ENCODE measurements at regions not wholly inside any gene's neighbourhood (a gene's known extent, or its start where the extent isn't known, plus 50 kb on each side); places are given as distances from the start of the nearest gene placed in this dataset.

DNA sequence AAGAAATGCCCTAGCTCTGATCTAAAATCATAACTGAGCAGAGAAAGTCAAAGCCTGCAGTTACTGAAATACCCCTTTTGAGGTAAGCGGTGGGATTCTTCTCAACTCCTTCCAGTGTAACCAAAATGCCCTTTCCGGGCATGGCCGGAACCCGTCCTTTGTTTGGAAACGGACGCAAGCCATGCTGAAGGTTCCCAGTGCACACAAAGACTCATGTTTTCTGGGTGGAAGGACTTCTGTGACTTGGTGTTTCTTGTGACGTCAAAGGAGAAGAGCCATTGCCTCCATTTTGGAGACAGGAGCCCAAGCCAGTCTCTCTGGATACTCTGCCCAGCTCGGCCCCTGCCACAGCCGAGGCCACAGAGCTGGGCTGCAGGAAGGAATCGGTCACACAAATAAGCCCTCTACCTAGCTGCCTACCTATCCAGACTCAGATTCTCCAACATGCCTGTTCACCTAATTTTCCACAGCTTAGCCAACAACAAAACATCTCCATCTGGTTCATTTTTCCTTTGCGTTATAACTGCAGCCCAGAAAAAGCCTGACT, 182.8 kb downstream of the TBXT start:
- no peak for DNase-seq

DNA sequence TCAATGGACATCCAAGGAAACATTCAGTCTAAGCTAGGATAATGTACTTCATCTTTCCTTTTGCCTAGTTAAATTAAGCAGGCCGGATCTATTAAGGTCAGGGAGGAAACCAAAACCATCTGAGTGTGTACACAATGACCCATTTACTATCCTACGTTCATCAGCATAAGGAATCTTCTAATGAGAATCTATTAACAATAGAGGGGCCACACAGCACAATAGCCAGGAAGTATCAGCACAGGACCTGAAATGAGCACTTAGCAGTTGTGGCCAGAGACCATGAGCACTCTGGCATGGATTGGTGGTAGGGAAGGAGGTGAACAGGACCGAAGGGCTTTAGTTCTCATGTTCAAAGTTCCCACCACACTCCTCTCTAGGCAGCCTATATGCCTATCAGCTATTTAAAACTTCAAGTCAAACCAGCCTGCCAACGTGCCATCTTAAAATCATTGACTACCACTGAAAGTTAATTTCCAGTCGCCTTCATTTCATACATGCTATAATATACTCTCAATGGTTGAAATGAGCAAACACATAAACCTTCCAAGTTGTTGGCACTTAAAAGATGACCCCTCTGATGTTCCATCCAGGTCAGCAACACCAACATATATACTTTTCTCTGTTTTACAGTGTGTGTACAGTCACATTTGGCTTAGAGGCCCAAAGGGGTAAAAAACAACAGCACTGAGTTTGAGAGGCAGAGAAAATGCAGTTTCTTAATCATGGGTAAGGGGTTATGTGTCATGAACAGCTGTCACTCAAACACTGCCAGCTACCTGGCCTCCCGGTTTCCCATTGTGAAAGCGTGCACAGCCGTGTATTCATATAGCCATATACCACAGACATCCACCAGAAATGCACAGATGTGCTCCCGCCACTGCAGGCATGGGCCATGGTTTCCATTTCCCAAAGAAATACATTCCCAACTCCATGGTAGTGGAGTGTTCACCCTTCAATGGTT, 184.3 kb downstream of the TBXT start:
- DNase-seq: no peak

DNA sequence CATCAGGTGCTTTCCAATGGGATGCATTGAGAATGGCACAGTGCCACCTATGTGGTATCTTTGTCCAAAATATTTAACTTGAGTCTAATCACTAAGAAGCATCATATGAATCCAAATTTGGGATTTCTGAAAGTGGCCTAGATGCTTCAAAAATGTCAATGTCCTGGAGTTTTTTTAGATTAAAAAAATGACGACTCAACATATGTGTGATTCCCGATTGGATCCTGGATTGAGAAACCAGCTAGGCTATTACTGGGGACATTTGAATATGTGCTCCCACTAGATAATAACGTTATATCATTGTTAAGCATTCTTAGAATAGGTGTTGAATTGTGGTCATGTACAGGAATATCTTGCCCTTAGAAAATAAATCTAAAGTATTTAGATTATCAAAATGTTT, 189.2 kb downstream of the TBXT start:
- no peak for DNase-seq

DNA sequence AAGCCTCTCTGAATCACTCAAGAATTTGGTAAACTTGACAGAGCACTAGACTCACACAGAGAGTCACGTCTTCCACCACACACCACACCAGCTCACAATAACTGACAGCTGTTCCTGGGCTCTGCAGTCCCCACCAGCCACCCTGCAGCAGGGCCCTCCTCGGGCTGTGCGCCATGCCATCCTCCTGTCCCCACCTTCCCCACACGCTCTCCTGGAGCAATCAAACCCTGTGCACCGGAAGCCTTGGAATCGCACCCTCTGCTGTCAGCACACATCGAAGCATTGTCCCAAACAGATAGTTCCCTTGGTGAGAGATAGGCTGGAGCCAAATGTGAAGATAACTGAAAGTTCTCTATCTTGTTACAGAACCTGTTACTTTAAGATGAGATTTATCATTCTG, 191.0 kb downstream of the TBXT start:
- DNase-seq: no peak

DNA sequence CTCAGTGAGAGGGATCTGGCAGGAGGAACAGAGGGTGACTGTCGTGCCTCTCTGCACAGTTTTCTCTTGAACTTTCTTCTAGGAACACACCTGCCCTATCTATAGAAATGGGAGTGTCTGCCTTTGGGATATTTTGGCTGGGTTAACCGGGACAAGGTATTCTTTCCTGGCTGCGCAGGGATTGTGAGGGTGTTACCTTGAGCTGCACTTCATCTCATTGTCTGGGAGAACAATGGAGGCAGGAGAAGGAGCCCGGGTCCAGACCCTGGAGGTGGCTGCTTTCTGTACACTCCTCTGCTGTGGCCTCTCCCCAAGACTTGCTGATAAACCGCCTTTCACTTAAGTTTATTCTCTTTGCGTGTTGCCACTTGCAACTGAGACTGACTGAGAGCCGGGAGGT, 192.8 kb downstream of the TBXT start:
- DNase-seq: no peak

DNA sequence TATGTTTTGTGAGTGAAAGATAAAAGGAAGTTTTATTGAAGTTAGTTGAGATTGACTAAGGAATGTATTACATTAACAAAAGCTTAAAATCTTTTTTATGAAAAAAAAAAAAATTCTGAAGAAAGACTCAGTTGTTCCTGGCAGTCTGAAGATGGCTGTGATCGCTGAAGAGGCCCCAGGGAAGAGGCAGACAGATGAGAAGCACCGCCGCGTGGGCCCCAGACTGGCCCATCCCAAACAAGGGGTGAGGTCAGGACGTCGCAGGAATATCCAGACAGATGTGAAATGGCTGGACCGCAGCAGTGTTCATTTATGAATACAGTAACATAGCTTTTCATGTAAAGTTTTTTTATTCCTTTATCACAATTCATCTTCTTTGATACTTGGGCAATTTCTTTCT, 194.2 kb downstream of the TBXT start:
- no peak for DNase-seq

DNA sequence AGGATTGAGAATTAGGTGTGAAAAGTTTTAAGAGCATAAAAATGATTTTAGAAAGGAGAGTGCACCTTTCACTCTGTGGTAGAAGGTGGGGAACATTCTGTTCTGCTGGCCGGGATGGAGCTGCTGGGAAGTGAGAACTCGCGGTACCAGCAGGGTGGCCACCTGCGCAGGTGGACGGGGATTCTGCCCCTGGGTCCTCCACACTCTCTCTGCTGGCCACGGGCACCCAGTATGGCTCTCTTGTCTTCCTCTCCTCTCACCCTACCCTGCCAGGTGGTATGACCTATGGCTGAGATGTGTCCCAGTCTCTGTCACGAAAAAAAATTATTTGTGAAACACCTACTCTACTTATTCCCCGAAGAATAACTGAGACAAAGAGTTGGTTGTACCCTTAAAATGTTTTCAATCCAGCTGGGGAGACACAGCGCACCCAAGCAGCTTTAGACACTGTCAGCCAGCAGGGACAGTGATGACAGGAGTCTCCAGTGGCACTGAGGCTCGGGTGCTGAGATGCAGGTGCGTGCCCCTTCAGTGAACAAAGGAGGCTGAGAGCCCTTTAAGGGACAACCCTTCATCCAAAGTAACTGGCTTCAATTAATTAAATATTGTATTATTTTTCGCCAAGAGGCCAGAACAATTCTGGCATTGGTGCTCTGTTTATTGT, 195.4 kb downstream of the TBXT start:
- no peak for DNase-seq

DNA sequence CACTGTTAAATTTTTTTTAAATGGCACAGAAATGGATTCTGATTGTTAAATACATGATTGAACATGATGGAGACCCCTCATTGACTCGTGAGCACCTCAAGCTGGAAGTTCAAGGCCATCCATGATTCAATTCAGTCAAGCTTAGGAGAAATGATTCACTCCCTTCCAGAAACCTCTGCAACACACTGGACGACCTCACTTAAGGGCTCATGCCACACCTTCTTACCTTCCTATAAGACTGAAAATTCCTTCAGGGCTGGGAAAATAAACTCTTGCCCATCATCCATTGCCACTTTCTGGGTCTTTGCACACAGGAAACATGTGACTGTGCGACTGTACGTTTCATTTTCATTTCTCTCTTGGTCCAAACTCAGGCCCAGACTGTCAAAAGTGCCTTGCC, 196.4 kb downstream of the TBXT start:
- DNase-seq: no peak

DNA sequence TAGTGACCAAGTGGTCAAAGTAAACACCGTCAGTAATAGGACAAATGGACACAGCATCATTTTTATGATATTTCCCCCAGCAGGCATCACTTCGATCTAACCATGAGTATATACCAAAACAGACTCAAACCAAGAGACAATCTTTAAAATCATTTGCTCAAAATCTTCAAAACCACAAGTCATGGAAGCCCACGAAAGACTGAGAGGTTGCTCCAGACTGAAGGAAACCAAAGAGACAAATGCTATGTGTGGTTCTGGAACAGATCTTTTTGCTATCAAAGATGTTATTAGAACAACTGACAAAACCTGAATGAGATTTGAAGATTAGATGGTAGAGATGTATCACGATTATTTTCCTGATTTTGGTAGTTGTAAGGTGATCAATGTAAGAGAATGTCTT, 197.7 kb downstream of the TBXT start:
- no peak for DNase-seq

DNA sequence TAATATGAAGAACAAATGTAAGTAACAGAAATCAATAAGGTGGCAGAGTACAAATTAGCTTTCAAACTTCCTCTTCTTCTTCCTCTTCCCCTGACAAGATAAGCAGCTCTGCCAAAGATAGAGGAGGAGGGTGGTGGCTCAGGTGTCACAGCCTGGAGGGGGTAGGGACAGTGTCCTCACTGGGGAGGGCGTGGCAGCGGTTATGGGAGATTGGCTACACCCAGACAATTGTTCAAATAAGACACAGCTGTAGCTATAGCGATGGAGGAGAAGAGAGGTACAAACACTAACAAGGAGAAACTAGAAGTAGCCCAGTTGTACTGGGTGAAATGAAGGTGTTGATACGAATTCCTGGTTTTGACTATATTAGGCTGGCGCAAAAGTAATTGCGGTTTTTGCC, 198.5 kb downstream of the TBXT start:
- no peak for DNase-seq

DNA sequence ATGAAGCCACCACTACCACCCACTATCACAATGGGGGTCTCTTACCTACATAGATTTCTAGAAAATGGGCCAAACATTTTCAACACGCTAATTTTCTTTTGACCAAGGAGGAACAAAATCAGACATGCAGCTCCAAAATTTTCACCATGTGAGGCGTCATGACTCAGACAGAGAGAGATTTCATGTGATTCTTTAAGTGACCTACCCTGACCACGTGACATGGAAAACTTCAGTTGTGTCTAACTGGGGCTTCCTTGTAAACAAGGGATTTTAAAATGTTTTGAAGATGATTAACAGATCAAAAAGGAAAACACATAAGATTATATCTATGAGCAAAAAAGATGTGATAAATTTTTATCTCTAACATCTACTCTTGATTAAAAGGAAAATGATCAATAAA, 199.2 kb downstream of the TBXT start:
- no peak for DNase-seq

DNA sequence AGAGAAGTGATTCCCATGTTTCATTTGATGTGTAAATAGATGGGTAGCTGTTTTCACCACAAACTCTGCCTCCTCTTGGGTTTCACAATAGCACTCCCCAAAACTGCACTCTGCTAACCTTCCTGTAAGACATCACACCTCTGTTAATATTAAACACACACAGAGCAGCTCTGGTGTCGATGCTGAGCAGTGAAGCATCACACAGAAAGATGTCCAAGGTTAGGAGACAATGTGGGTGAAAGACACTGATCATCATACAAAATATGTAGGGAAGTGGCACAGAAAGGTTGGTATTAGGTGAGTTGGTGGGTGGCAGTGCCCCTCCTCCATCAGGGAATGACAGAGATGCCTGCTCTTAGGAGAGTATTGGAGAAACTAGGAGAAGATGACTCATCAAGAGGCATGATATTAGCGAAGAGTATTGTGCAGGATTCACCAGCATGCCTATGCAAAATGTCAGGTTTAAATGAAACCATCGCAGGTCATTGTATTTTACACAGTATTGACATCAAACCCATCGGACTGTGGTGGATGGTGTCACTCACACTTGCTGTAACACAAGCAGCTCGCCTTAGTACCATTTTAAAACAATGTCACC, 199.7 kb downstream of the TBXT start:
- DNase-seq: no peak

DNA sequence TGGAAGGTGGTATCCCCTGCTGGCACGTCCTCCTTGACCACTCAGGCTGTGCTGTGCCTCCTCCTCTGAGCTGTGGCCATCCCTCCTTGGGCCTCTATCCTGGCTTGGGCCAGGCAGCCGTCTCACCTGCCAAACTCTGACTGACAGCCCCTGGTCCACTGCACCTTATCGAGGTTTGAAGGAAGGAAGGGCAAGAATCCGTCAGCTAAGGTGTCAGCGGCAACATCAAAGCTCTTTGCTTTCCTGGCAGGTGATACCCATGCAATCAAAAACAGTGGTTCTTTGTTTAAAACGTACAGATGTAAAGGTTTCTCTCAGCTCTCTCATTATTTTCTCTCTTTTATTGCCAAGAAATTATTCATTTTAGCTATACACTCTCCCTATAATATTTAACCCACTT, 203.9 kb downstream of the TBXT start:
- no peak for DNase-seq

DNA sequence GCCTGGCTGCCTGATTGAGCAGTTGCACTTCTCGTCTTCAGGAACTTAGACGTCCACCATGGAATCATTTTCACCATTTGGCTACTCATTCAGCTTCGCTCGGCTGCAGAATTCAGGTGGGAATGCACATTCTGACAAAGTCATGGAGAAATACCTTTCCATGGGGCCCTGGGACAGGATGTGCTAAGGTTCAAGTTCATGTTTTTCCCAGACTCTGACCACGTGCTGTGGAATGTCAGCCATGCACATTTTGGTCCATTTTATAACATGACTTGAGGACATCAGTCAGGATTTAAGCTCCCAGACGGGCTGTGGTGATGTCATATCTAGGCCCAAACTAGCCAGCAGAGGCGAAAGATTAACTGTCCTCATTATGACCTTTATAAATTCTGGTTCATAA, 205.3 kb downstream of the TBXT start:
- no peak for DNase-seq

DNA sequence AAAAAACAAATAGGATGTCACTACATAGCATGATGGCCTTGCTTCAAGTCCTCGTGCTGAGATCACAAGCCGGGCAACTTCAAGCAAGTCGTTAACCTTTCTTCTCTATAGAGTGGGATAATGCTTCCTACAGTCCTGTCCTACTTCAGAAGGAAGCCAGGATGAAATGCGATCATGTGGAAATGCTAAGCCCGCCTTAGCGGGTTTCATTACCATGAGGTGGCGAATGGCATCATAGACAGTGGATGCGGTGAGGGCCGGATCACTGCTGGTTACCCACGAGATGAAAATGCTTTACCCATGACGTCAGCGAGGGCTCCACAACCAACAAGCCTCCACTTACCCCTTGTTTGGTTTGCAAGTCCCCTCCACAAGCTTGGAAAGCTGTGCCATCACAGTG, 206.4 kb downstream of the TBXT start:
- no peak for DNase-seq

DNA sequence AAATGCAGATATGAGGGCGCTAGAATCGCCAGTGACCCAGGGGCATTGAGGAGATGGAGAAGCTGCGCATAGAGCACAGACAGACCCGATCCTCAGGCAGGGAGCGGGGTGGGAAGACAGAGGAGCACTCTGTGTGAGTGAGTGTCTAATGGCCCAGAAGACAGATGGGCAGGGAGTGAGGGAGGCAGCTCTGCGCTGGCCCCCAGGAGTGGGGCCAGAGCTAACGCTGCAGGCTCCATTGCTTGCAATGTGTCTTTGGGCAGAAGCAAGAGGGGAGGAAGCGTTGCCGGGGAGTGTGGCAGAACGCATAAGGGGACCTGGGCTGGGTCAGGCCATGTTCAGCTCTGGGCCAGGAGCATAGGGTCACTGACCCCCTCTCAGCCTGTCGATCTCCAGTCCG, 207.0 kb downstream of the TBXT start:
- no peak for DNase-seq

DNA sequence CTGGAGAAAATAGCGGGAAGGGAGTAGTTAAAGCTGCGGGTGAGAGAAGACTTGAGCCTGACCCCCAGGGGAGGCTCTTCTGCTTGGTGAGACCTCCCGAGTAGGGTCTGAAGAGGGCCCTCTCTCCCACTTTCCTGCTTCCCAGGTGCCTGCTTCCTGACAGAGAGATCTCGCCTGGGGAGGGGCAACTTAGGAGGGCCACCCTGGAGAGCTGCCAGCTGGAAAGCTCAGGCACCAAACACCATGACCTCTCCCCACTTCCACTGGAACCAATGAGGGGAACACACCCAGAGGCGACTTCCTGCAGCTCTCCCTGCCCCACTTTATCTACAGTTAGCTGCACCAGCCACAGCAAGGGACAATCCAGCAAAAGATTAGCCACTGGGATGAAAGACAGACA, 208.0 kb downstream of the TBXT start:
- no peak for DNase-seq

DNA sequence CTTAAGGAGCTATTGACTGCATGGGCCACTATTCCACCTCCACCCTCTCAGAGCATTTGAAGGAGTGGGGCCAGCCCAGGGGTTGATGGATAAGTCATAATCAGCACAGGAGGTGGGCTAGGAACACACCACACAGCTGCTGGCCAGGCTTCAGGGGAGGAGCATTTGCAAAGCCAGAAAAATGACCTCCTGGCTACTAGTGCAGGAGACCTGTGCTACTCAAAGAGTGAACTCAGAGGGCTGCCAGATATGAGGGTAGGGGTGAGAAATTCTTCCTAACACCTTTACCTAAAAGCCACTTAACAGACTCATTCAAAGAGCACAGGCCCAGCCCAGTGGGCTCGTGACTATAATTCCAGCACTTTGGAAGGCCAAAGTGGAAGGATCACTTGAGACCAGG, 210.8 kb downstream of the TBXT start:
- no peak for DNase-seq

DNA sequence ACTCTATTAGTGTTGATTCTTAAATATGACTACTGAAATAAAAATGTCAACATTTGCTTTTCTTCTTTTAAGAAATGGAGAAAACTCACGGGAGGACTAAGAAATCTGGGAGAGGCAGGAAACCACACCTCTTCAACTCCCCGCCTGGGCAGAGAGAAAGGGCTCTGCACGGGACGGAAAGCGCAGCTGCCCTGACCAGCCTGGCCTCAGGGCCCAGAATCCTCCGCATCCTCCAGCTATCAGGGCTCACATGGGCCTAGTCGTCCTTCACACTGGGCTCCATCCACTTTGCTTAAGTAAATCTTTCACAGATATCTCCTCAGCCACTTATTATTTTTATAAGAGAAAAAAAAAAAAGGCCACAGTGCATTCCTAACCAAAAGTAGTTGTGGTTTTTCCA, 215.1 kb downstream of the TBXT start:
- no peak for DNase-seq

DNA sequence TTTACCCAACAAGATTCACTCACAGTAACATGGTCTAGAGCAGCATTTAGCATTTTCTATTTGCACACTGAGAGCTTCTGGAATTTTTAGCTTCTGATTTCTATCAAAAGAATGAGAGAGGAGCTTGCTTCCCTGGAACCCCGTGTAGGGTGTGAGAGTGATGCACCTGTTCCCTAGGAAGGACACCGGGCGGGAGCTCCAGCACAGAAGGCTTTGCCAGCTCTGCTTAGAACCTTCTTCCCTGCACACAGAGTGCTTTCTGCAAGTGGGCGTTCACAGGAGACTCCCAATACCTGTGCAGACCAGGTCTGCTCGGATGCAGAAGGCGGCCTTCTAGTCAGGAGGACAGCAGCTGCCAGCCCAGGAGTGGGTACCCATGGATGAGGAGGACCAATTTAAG, 217.3 kb downstream of the TBXT start:
- DNase-seq: no peak

DNA sequence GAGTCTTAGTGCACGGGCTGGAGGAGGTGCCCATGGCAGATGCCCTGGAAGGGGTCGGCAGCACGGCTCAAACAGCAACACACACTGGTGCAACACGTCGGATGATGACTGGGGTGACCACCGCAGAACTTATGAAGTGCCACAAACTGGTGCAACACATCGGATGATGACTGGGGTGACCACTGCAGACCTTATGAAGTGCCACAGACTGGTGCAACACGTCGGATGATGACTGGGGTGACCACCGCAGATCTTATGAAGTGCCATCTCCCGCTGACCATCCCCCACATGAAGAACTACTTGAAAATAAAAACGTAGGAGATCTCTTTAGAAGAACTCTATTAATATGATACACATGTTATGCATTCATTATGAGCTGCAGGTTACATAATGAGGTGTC, 218.3 kb downstream of the TBXT start:
- no peak for DNase-seq

DNA sequence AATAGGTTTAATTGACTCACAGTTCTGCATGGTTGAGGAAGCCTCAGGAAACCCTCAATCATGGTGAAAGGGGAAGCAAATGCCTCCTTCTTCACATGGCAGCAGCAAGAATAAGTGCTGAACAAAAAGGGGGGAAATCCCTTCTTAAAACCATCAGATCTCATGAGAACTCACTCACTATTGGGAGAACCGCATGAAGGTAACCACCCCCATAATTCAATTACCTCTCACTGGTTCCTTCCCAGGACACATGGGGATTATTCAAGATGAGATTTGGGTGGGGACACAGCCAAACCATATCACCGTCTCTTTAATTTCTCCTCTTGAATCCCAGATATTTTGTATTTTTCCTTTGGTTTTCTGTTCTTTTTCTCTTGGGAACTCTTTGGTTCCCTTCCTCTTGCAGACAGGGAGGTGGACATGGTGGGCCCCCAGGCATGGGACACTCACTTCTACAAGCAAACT, 223.6 kb downstream of the TBXT start:
- no peak for DNase-seq

DNA sequence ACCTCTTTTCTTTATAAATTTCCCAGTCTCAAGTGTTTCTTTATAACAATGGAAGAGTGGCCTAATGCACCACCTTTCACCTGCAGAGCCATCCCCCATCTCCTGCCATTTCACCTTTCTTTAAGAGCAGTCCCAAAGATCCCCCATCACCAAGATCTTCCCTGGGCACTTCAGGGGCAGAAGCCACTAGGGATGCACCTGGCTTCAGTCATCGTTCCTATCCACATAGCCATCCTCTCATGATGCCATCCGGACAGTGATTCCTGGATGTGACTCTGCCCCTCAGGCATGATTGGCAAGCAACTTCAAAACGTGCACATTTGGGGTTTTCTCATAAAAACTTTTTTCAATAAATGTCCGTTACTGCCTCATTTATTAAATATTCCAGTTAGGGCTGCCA, 225.9 kb downstream of the TBXT start:
- DNase-seq: no peak

DNA sequence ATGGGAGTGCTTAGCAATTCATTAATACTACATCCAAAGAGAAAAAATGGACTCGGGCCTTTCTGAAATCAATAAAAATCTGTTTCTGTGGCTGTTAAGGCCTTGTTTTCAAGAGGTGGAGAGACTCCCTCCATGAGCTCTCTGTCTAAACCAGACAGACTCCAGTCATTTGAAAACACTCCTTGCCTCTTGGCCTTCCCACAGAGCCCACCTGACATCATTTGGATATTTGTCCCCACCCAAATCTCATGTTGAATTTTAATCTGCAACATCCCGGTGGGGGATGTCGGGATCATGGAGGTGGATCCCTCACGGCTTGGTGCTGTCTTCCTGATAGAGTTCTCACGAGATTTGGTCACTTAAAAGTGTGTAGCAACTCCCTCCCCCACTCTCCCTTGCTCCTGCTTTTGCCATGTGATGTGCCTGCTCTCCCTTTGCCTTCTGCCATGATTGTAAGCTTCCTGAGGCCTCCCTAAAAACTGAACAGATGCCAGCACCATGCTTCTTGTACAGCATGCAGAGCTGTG, 226.3 kb downstream of the TBXT start:
- DNase-seq: no peak
